Panc1 (cell line): ENCODE measurements at regions not wholly inside any gene's neighbourhood (a gene's known extent, or its start where the extent isn't known, plus 50 kb on each side); places are given as distances from the start of the nearest gene placed in this dataset.

Experiments used
- CTCF ChIP-seq: fragments of 450-650 bp; IDR thresholded peaks from 2 replicates; pipeline ENCODE4 v1.5.1; 2017; ENCODE audit warnings: mild to moderate bottlenecking
- POLR2AphosphoS5 ChIP-seq: IDR thresholded peaks from 2 replicates; pipeline ENCODE4 v1.6.1; 2012; ENCODE audit warnings: mild to moderate bottlenecking, low read depth, low read length, moderate library complexity
- REST ChIP-seq, 2 experiments: IDR thresholded peaks; 2 replicates each; pipeline ENCODE4 v1.6.1; 2011 to 2012; ENCODE audit warnings: low read depth in 2 of 2, control low read depth in 1 of 2, low read length in 1 of 2, mild to moderate bottlenecking in 1 of 2, moderate library complexity in 1 of 2; ENCODE audit not compliant: insufficient read depth in 1 of 2

GRCh38 chr9:107208121-107208520 is 75.0 kb upstream of the RAD23B start:
- TF ChIP-seq POLR2AphosphoS5 = no peak
- no peak for TF ChIP-seq CTCF
- no peak for TF ChIP-seq REST (IDR thresholded peaks at IDR 0.05; ENCODE audit: insufficient read depth in 1 of 2, low read depth in 2 of 2, low read length in 1 of 2)
